ENCODE measurements at regions not wholly inside any gene's neighbourhood (a gene's known extent, or its start where the extent isn't known, plus 50 kb on each side); places are given as distances from the start of the nearest gene placed in this dataset.
"Not testable (repeated sequence)": the region's sequence is repeated elsewhere in the genome, so short reads cannot be mapped to it uniquely, and the experiment has no call there.

DNA sequence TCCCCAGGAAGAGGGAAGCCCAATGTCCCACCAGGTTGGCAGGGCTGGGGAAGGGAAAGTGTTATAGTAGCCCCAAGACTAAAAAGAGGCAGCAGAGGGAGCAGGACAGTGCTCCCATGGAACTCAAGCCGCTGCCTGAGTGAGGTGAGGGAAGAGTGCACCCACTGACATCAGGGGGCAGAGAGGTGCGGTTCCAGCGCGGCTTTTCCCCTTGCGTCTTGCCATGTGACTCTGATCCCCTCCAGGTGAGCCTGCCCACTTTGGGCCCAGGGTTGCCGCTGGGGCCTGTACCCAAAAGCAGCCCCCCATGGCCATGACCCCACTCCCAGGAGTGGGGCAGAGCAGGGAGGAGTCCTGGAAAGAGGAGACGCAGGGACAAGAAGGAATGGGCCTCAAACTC, 136.3 kb upstream of the KCTD7 start:
- H3K36me3 ChIP-seq (ENCODE audit: control insufficient read depth, insufficient read depth, low read length); H3K27ac ChIP-seq (ENCODE audit: low read depth, low read length); H3K27me3 ChIP-seq (ENCODE audit: control insufficient read depth, insufficient read depth, low read length); H3K9ac ChIP-seq (ENCODE audit: low read length); H3K4me1 ChIP-seq (ENCODE audit: control insufficient read depth, insufficient read depth, low read length): not testable (repeated sequence)
- peak overlapping the region; percentile 91 for H3K4me3 ChIP-seq (ENCODE audit: low read length)

DNA sequence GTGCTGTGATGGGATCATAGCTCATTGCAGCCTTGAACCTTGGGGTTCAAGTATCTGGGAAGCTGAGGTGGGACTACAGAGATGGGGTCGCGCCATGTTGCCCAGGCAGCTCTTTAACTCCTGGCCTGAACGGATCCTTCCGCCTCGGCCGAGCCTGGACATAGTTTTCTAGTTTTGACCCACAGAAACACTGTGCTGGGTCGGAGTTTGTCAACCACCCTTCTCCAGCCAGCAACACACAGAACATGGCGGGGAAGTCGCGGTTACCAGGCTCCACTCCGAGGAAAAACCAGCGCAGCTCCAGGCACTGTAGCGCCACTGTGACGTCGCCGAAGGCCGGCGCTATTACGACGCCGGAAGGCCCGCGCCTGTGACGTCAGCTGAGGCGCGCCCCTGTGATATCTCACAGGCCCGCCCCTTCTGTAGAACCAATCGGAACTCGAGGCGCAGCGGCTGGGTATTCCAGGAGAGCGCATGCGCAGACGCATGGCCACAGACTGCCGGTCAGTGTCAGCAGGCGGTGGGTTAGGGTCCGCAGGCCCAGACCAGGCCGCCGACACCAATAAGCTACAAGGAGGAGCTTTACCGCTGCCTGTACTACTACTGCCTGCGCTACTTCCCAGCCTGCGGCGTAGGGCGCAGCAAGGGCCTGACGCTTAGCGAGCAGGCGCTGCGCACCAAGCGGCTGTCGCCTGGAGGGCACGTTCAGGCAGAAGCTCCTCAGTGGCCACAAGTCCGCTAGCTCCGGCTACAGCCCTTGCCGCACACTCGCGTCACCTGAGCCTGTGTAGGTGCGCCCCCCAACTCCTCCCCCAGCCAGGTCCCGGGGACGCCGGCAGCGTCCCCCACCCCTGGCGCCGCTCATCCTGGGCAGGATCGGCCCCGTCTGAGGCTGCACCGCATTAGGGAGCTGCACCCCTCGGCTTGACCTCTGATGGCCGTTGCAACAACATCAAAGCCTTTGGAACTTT, 135.2 kb upstream of the KCTD7 start:
- Histone ChIP-seq H3K4me1 (ENCODE audit: control insufficient read depth, insufficient read depth, low read length) (no peaks in the 10 kb centered on the region), H3K27ac (ENCODE audit: low read depth, low read length) (peak overlapping the region; percentile 98), H3K27me3 (ENCODE audit: control insufficient read depth, insufficient read depth, low read length) (no peaks in the 10 kb centered on the region), H3K4me3 (ENCODE audit: low read length) (peak overlapping the region; percentile 91), H3K36me3 (ENCODE audit: control insufficient read depth, insufficient read depth, low read length) (no peaks in the 10 kb centered on the region), H3K9ac (ENCODE audit: low read length) (peak overlapping the region; percentile 98)

DNA sequence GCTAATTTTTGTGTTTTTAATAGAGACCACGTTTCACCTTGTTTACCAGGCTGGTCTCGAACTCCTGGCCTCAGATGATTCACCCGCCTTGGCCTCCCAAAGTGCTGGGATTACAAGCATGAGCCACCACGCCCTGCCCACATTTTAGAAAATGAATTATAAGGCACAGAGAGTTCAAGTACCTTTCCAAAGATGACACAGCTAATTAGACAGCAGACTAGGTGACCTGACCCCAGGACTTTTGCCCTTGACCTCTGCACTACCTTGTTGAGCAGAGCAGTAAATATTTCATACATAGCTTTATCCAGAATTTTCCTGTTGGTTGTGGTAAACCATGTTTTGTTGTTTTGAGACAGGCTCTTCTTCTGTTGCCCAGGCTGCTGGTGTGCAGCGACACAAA, 131.3 kb upstream of the KCTD7 start:
- Histone ChIP-seq H3K27me3 (ENCODE audit: control insufficient read depth, insufficient read depth, low read length) (no peaks in the 10 kb centered on the region), H3K27ac (ENCODE audit: low read depth, low read length) (no peak overlapping the region), H3K4me3 (ENCODE audit: low read length) (no peak overlapping the region)

DNA sequence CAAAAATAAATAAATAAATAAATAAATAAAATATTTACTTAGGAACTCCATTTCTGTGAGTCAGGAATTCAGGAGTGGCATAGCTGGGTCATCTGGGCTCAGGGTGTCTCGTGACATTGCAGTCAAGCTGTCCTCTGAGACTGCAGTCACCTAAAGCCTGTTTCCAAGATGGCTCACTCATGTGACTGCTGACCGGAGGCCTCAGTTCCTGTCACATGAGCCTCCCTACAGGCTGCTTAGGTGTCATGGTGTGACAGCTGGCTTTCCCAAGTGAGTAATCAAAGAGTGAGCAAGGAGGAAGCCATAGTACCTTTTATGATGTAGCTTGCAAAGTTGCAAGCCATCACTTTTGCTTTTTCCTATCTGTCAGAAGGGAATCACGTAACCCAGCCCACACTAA, 128.6 kb upstream of the KCTD7 start:
- Histone ChIP-seq H3K27me3 (ENCODE audit: control insufficient read depth, insufficient read depth, low read length) (no peaks in the 10 kb centered on the region), H3K4me3 (ENCODE audit: low read length) (no peak overlapping the region), H3K36me3 (ENCODE audit: control insufficient read depth, insufficient read depth, low read length) (no peaks in the 10 kb centered on the region), H3K27ac (ENCODE audit: low read depth, low read length) (no peak overlapping the region), H3K4me1 (ENCODE audit: control insufficient read depth, insufficient read depth, low read length) (no peaks in the 10 kb centered on the region), H3K9ac (ENCODE audit: low read length) (no peak overlapping the region)

More for the DNA sequence above, 131.3 kb upstream of the KCTD7 start:
- H3K36me3 ChIP-seq (ENCODE audit: control insufficient read depth, insufficient read depth, low read length): no peaks in the 10 kb centered on the region
- no peak overlapping the region for H3K9ac ChIP-seq (ENCODE audit: low read length)
- H3K4me1 ChIP-seq (ENCODE audit: control insufficient read depth, insufficient read depth, low read length): no peaks in the 10 kb centered on the region

DNA sequence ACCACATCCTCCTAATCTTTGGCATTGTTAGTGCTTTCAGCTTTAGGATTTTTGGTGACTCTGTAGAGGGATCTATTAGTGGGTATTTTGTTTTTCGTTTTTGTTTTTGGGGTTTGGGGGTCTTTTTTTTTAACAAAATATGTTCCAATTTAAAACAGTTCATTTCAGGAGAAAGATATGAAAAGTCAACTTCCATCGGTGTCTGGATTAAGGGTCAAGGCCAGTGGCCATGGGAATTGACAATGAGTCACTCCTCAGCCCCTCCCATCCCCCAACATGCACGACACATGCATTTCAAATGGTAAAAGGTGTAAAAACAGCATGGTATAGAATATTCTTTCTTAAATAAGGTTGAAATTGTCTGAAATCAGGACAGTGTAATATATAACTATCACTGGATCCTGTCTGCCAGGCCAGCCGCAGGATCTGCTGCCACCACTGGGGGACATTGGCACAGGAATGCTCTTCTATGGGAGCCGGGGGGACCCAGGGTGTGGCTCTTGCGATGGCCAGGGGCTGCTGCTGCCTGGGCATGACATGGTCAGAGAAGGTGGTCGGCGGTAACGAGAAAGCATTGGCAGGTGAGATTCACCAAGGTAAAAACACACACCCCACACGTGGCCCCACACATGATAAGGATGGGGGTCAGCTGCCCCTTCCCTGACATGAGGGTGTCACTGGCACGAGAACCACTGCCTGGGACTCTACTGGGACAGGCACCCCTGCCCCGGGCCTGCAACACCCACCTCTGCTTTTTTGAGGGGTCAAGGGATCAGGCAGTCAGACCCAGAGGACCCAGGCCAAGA, 126.2 kb upstream of the KCTD7 start:
- no peaks in the 10 kb centered on the region for H3K36me3 ChIP-seq (ENCODE audit: control insufficient read depth, insufficient read depth, low read length)
- peaks cover 5% of the 10 kb centered on the region for H3K27me3 ChIP-seq (ENCODE audit: control insufficient read depth, insufficient read depth, low read length)
- H3K9ac ChIP-seq (ENCODE audit: low read length): no peak overlapping the region
- no peak overlapping the region for H3K4me3 ChIP-seq (ENCODE audit: low read length)
- H3K27ac ChIP-seq (ENCODE audit: low read depth, low read length): no peak overlapping the region
- no peaks in the 10 kb centered on the region for H3K4me1 ChIP-seq (ENCODE audit: control insufficient read depth, insufficient read depth, low read length)

DNA sequence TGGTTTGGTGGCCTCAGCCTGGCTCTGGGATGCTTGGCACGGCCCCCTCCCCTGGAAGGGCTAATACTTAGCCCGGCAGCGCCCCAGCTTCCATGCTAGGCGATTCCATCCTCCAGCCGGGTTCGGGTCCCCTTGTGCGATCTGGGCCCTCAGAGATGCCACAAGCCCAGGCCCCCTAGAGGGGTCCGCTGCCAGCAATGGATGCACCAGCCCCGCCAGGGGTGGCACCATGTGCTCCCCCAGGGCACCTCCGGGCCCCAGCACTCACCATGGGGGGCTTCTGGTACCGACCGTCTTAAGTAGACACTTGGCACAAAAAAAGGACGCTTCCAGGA, 125.7 kb upstream of the KCTD7 start:
- no peaks in the 10 kb centered on the region for H3K4me1 ChIP-seq (ENCODE audit: control insufficient read depth, insufficient read depth, low read length)
- no peak overlapping the region for H3K4me3 ChIP-seq (ENCODE audit: low read length)
- H3K9ac ChIP-seq (ENCODE audit: low read length): no peak overlapping the region
- H3K27me3 ChIP-seq (ENCODE audit: control insufficient read depth, insufficient read depth, low read length): peaks cover 5% of the 10 kb centered on the region
- no peaks in the 10 kb centered on the region for H3K36me3 ChIP-seq (ENCODE audit: control insufficient read depth, insufficient read depth, low read length)
- H3K27ac ChIP-seq (ENCODE audit: low read depth, low read length): no peak overlapping the region

DNA sequence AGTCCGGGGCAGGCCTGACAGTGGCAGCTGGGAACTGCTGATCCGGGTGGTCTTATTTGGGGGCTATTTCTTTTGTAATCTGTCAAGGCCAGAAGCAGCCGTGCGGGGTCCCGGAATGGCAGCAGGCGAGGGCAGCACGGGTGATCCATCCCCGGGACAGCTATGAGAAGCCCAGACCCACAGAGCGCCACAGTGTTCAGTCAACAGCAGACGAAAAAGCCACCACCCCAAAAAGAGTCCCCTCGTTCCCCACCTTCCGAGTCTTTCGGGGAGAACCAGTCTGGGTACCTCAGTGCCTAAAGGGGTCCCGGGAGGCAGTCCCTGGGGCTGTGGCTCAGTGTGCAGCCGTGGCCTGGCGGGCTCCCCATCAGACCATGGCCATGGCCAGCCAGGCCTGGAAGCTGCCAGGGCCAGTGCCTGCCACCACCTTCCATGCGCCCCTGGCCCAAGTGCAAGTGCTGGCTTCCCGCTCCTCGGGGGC, 125.1 kb upstream of the KCTD7 start:
- peaks cover 5% of the 10 kb centered on the region for H3K27me3 ChIP-seq (ENCODE audit: control insufficient read depth, insufficient read depth, low read length)
- H3K9ac ChIP-seq (ENCODE audit: low read length): no peak overlapping the region
- no peak overlapping the region for H3K4me3 ChIP-seq (ENCODE audit: low read length)
- no peaks in the 10 kb centered on the region for H3K36me3 ChIP-seq (ENCODE audit: control insufficient read depth, insufficient read depth, low read length)
- H3K27ac ChIP-seq (ENCODE audit: low read depth, low read length): no peak overlapping the region
- H3K4me1 ChIP-seq (ENCODE audit: control insufficient read depth, insufficient read depth, low read length): no peaks in the 10 kb centered on the region

DNA sequence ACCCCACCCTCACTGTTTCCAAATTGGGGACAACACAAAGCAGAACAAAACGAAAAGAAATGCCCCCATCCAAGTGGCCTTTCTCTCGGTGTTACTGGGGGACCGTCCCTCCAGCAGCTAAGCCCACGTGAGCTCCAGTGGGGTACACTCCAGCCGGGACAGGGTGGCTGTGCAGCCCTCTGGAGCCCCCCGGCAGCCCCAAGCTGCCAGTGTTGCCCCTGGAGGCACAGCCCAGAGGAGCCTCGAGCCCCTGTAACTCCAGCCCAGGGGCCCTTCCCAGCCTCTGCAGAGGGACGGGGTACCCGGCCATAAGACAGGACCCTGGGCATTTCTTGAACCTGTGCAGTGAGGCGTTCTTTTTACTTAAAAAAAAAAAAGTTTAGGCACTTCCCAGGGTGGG, 124.5 kb upstream of the KCTD7 start:
- no peak overlapping the region for H3K27ac ChIP-seq (ENCODE audit: low read depth, low read length)
- H3K4me3 ChIP-seq (ENCODE audit: low read length): no peak overlapping the region
- no peaks in the 10 kb centered on the region for H3K4me1 ChIP-seq (ENCODE audit: control insufficient read depth, insufficient read depth, low read length)
- no peak overlapping the region for H3K9ac ChIP-seq (ENCODE audit: low read length)
- H3K27me3 ChIP-seq (ENCODE audit: control insufficient read depth, insufficient read depth, low read length): peaks cover 5% of the 10 kb centered on the region
- H3K36me3 ChIP-seq (ENCODE audit: control insufficient read depth, insufficient read depth, low read length): no peaks in the 10 kb centered on the region

DNA sequence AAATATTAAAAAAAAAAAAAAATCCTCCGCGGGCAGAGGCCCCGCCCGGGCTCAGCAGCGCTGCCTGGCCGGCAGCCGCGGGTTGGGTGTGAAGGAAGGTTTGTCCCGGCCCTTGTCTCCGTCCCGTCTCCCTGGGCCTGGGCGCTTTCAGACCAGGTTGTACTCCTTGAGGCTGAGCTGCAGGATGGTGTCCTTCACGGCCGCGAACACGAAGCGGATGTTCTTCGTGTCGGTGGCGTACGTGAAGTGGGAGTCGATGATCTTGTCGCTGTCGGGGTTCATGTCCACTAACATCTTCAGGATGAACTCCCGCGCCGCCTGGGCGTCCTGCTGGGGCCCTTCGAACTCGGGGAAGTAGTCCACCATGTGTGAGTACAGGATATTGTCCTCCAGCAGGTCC, 123.7 kb upstream of the KCTD7 start:
- Histone ChIP-seq H3K4me3 (ENCODE audit: low read length) (no peak overlapping the region), H3K36me3 (ENCODE audit: control insufficient read depth, insufficient read depth, low read length) (no peaks in the 10 kb centered on the region), H3K9ac (ENCODE audit: low read length) (no peak overlapping the region), H3K4me1 (ENCODE audit: control insufficient read depth, insufficient read depth, low read length) (no peaks in the 10 kb centered on the region), H3K27me3 (ENCODE audit: control insufficient read depth, insufficient read depth, low read length) (peaks cover 5% of the 10 kb centered on the region), H3K27ac (ENCODE audit: low read depth, low read length) (no peak overlapping the region)

DNA sequence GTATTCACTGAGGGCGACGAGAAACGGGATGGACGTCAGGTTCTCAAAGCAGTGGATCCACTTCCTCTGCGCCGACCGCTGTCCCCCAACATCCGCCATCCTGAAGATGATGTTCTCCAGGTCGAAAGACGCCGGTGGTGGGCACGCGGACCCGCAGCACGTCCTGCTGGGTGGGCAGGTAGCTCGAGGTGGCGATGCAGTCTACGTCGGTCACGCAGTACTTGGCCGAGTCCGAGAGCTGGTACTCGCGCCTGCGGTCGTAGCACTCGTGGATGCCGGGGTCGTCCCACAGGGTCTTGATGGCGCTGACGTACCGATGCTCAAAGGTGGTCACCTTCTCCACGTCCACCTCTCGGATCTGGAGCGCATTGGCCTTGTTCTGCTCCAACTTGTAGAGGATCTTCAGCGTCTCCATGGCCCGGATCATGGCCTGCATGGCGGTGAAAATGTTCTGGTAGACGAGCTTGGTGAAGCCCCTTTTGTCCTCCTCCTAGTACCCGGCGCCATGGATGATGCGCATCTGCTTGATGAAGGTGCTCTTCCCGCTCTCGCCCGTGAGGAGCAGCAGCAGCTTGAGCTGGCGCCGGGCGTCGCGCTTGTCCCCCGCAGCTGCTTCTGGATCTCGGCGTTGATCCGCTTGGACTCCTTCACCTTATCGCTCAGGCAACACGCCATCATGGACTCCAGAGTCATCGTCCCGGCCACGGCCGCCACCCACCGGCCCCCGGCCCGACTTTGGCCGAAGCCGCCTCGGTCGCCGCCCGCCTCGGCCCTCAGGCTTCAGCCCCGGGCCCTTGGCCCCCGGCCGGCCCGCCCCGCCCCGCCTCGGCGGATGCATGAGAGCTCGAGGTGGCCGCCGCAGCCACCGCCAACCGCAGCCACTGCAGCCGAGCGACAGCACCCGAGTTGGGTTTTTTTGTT, 122.9 kb upstream of the KCTD7 start:
- no peak overlapping the region for H3K4me3 ChIP-seq (ENCODE audit: low read length)

DNA sequence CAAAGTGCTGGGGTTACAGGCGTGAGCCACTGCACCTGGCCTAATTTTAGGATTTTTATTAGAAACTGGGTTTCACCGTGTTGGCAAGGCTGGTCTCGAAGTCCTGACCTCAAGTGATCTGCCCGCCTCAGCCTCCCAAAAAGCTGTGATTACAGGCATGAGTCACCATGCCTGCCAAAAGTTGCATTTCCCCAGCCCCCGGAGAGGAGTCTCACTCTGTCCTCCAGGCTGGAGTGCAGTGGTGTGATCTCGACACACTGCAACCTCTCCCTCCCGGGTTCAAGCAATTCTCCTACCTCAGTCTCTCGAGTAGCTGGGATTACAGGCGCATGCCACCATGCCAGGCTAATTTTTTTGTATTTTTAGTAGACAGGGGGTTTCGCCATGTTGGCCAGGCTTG, 122.0 kb upstream of the KCTD7 start:
- H3K4me1 ChIP-seq (ENCODE audit: control insufficient read depth, insufficient read depth, low read length); H3K4me3 ChIP-seq (ENCODE audit: low read length); H3K36me3 ChIP-seq (ENCODE audit: control insufficient read depth, insufficient read depth, low read length); H3K27me3 ChIP-seq (ENCODE audit: control insufficient read depth, insufficient read depth, low read length); H3K27ac ChIP-seq (ENCODE audit: low read depth, low read length); H3K9ac ChIP-seq (ENCODE audit: low read length): not testable (repeated sequence)

More for the DNA sequence above, 122.9 kb upstream of the KCTD7 start:
- H3K4me1 ChIP-seq (ENCODE audit: control insufficient read depth, insufficient read depth, low read length): no peaks in the 10 kb centered on the region
- no peaks in the 10 kb centered on the region for H3K36me3 ChIP-seq (ENCODE audit: control insufficient read depth, insufficient read depth, low read length)
- H3K27ac ChIP-seq (ENCODE audit: low read depth, low read length): no peak overlapping the region
- H3K9ac ChIP-seq (ENCODE audit: low read length): no peak overlapping the region
- peaks cover 5% of the 10 kb centered on the region for H3K27me3 ChIP-seq (ENCODE audit: control insufficient read depth, insufficient read depth, low read length)

DNA sequence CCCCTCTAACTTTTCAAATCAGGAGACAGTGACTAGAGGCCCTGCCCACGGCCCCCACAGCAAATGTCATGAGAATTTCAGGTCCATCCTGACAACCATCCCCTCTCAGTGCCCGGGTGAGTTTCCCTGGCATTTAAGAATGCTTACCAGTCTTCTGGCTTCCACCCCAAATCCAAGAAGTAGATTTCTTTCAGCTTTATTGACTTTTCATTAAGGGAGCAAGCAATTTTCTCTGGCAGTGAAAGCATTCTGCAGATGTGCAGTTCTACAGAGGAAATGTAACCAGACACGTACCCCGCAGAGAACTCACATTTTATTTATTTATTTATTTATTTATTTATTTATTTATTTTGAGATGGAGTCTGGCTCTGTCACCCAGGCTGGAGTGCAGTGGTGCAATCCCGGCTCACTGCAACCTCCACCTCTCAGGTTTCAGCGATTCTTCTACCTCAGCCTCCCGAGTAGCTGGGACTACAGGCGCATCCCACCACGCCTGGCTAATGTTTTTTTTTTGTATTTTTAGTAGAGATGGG, 120.9 kb upstream of the KCTD7 start:
- peaks cover 5% of the 10 kb centered on the region for H3K27me3 ChIP-seq (ENCODE audit: control insufficient read depth, insufficient read depth, low read length)
- no peak overlapping the region for H3K9ac ChIP-seq (ENCODE audit: low read length)
- no peaks in the 10 kb centered on the region for H3K4me1 ChIP-seq (ENCODE audit: control insufficient read depth, insufficient read depth, low read length)
- H3K36me3 ChIP-seq (ENCODE audit: control insufficient read depth, insufficient read depth, low read length): no peaks in the 10 kb centered on the region
- no peak overlapping the region for H3K4me3 ChIP-seq (ENCODE audit: low read length)
- no peak overlapping the region for H3K27ac ChIP-seq (ENCODE audit: low read depth, low read length)

All from rectal smooth muscle tissue (tissue), 1 donor.